LNCAP (cell line): ENCODE measurements at regions not wholly inside any gene's neighbourhood (a gene's known extent, or its start where the extent isn't known, plus 50 kb on each side); places are given as distances from the start of the nearest gene placed in this dataset.

ENCODE experiments used
- CTCF ChIP-seq: fragments of 450-650 bp; IDR thresholded peaks from 2 replicates; pipeline ENCODE4 v1.5.1; 2017; ENCODE audit warnings: mild to moderate bottlenecking

- TF ChIP-seq CTCF: no peak
Observed at GRCh38 chr5:116795189-116795588, 220.6 kb upstream of the SEMA6A start.

- TF ChIP-seq CTCF: no peak
Observed at GRCh38 chr5:116789522-116789921, 214.9 kb upstream of the SEMA6A start.

GRCh38 chr5:116788851-116789403 lies 214.3 kb upstream of the SEMA6A start:
- no peak for TF ChIP-seq CTCF

- no peak for TF ChIP-seq CTCF
Observed at GRCh38 chr5:116787570-116787969, 212.9 kb upstream of the SEMA6A start.

GRCh38 chr5:116785106-116785505 lies 210.5 kb upstream of the SEMA6A start:
- no peak for TF ChIP-seq CTCF

- no peak for TF ChIP-seq CTCF
Observed at GRCh38 chr5:116779846-116780245, 205.2 kb upstream of the SEMA6A start.

- no peak for TF ChIP-seq CTCF
Observed at GRCh38 chr5:116778651-116779280, 204.1 kb upstream of the SEMA6A start.

- no peak for TF ChIP-seq CTCF
Observed at GRCh38 chr5:116778032-116778431, 203.4 kb upstream of the SEMA6A start.
